GM18505 (cell line): ENCODE measurements at regions not wholly inside any gene's neighbourhood (a gene's known extent, or its start where the extent isn't known, plus 50 kb on each side); places are given as distances from the start of the nearest gene placed in this dataset.
A peak's percentile ranks its signal among the peaks of the same experiment; 100 is the strongest.

Experiments
- ATAC-seq: cut with Tn5 transposase; IDR thresholded peaks from one replicate; pipeline ENCODE4 v1.9.1; 2021; ENCODE audit not compliant: unreplicated experiment
- POLR2A ChIP-seq: IDR thresholded peaks from 4 replicates; pipeline ENCODE4 v1.6.1; 2011; ENCODE audit warnings: borderline replicate concordance; ENCODE audit not compliant: insufficient read depth, insufficient read length; ENCODE audit errors: extremely low read depth

DNA sequence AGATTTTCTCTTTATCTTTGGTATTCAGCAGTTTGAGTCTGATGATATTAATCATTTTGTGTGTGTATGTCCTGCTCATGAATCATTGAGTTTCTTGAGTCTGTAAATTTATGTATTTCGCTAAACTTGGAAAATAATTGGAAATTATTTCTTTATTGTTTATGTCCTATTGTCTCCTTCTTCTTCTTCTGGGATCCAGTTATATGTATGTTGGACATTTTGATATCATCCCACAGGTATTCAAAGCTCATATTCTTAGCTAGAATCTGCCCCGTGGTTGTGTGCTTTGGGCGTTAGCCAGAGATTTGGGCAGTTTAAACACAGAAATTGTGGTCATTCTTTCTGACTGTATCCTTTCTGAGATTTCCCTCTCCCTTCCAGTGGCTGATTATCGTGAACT lies 243.0 kb upstream of the SPRED2 start:
- no peak for ATAC-seq
- no peak for TF ChIP-seq POLR2A

DNA sequence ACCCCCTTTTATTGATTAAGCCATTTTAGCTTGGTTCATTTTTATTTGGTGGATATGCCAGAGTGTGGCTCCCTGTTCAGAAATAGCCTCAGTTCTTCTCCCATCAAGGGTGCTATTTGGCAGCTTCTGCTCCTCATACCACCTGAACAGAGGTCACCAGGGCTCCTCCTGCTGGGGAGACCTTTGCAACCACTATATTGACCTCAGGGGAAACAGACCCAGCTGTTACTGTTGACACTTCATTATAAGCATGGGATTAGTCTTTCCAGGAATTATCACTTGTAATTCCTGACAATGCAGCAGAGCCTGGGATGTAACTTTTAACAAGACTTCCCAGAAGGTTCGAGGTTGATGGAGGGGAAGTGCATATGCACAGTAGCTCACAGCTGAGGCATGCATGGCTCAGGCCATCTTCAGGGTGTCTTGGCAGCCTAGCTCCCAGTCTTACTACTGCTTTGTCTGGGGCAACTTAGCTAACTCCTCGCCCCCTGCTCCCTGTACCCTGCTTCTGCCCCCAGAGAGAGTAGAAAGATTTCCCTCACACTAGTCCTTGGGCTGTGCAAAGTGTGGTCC lies 239.4 kb upstream of the SPRED2 start:
- no peak for ATAC-seq
- no peak for TF ChIP-seq POLR2A

DNA sequence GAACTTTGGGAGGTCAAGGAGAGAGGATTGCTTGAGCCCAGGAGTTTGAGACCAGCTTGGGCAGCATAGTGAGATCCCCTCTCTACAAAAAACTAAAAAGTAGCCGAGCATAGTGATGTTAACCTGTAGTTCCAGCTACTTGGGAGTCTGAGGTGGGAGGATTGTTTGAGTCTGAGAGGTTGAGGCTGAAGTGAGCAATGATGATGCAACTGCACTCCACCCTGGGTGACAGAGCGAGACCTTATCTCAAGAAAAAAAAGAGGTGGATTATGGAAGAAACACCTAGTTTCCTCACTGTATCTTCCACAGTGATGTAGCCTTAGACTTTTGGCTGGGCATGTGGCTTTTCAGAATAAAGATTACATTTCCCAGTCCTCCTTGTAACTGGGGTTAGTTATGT lies 237.2 kb upstream of the SPRED2 start:
- no peak for TF ChIP-seq POLR2A
- no peak for ATAC-seq

DNA sequence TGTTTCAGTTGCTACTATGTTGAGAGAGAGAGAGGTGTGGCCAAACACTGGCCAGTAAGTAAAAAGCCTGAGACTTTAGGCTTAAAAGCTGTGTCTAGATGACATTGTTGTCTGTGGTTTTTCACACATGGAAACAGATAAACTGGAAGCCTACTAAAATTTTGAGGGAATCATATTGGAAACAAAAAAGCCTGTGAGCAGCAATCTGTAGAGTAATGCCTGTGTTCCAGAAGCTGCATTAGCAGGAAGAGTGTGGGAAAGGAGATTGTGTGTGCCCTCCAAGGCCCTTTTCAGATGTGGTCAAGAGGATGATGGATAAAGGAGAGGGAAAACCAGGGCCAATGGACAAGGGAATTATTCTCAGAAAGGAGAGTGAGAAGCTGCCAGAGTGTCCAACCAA lies 236.3 kb upstream of the SPRED2 start:
- no peak for TF ChIP-seq POLR2A
- no peak for ATAC-seq

DNA sequence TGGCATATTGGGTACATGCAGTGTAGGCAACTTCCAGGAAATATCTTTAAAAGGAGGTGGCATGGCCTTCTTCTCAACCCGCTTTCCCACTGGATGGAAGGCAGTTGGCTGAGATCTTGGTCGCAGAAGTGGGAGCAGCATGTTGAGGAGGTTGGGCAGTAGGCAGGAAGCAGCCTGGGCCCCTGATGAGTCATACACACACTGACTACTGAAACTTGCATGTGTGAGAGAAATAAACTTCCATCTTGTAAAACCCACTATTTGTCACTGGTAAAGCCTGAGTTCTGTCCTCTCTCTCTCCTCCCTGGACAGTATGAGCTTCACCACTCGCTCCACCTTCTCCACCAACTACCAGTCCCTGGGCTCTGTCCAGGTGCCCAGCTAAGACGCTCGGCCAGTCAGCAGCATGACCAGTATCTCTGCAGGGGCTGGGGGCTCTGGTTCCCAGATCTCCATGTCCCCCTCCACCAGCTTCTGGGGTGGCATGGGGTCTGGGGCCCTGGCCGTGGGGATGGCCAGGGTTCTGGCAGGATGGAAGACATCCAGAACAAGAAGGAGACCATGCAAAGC lies 233.8 kb upstream of the SPRED2 start:
- ATAC-seq: peak; percentile 98
- TF ChIP-seq POLR2A: no peak

DNA sequence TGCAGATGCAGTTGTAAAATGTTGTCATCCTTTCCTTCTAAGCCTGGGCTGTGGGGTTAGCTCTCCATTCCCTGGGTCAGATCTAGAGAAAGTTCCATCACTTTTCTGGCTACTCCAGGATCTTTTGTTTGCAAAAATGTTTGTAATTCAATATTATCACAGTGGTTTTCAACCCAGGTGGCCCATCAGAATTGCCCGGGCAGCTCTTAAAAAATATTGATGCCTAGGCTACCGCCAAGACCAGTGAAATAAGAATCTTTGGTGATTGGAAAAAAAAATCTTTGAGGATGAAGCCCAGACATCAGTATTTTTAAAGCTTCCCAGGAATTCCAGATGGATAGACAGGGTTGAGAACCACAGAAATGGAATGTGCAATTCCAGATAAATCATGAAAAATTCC lies 232.5 kb upstream of the SPRED2 start:
- ATAC-seq: no peak
- no peak for TF ChIP-seq POLR2A

DNA sequence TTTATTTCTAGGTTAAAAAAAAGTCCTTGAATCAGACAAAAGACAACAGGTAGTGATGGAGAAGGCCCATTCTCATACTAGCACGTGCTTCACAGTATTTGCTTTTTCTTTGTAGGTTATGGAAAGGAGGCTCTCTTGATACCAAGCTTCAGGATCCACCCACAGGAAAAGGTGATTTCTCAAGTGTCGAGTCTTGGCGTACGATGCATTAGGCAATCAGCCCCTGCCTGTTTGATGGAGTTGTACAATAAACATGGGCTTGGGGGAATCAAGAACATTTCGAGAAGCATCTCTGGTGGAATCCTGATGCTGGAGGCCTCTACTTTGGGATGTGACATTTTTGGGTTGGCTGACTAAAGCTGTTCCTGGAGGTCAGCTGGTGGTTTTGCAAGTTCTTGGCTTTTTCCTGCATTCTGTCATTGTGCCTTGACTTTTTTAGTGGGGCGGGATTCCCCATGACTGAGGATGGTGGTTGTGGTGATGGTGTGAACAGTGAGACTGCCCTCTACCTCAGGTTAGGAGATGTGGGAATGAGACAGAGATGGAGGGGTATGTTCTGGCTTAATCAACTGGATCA lies 231.5 kb upstream of the SPRED2 start:
- ATAC-seq: no peak
- TF ChIP-seq POLR2A: no peak

DNA sequence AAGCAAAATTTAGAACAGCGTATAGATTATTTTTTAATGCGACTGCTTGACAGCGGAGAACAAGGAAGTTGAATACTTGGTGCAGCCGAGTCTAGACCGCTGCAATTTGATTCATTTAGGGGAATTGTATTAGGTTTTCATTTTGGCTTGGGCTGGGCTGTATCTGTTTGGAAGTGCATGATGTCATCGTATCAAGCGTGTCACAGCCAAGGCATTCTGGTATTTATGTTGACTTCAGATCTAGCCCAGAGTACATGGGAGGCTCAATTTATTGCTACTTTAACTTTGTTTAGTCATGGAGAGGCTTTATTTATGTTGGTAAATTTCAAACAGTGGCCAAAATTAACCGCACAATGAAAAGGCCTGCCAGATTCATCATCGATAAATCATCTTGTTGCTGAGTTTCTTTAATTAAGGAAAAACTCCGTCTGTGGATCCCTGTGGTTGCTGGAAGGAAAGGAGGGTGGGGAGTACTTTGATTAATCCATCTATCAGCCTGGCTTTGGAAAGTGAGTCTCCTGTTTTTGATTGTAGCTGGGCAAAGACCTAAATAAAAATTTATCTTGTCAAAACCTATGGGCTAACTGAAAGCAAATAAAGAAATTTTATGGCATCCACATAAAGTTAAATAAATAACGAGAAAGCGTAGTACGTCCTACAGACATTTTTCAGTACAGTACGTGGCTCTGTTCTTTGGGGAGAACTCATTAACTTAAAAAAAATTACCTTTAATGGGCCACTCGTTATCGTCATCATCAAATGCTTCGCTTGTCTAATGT lies 230.4 kb upstream of the SPRED2 start:
- TF ChIP-seq POLR2A: no peak
- no peak for ATAC-seq

DNA sequence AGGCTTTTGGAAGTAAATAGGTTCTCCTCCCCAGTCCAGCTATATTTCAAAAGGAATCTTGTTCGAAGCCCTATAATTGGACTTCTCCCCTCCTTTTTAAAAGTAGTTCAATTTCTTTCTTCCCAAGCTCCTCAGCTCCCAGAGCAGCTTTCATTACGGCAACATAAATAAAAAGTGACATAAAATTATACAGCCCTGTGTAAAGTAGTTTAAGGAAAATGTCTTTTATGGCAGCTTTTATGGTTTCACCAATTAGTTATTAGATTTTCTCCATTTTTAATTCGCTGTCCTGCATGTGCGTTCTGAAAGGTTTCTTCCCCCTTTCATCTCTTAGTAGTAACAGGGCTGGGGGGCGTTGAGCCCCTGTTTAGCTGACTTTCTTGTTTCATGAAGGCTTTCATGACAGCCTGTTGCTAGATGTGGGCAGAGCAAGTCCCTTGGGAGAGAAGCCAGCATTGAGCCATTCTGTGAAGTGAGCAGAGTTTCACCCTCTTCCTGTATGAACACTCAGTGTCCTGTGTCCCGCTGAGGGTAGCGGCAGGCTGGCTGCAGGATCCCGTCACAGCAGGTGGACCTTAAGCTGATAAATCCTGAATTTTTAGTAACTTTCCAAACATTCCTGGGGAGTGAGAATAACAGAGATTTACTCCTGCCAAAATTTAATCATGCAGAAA lies 229.7 kb upstream of the SPRED2 start:
- ATAC-seq: no peak
- no peak for TF ChIP-seq POLR2A

DNA sequence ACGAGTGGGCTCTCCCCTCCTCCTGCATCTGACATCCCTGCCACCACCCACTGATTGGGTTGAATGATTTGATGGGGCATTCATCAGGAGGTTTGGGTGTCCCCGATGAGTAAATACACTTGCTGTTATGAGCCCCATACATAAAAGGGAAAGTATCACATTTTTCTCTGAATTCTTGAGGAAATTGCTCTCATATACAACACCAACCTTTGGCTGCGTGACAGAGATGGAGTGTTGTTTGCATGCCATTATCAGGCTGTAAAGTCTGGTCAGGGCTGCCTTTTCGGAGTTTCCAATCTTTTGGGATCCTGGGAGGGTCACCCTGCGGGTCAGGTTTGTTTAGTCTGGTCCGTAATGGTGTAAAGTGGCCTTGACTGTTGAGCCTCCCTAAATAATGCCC lies 227.9 kb upstream of the SPRED2 start:
- no peak for ATAC-seq
- TF ChIP-seq POLR2A: no peak

DNA sequence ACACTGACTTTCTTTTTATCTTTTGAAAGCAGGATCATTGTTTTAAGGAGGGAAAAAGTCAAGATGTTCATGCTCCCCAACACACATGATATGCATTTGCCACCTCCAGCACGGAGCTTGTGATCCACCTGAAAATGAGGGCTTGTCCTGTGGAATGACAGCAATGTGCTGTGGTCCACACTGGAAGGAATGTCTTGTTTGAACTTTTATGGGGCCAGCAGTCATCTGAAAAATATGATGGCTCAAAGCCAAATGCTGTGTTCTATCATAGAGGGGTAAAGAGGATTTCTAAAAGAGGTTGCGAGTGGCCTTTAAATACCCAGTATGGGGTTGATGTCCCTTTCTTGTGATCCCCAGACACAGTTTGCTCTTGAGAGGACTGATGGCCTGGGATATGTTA lies 226.5 kb upstream of the SPRED2 start:
- ATAC-seq: no peak
- TF ChIP-seq POLR2A: no peak

DNA sequence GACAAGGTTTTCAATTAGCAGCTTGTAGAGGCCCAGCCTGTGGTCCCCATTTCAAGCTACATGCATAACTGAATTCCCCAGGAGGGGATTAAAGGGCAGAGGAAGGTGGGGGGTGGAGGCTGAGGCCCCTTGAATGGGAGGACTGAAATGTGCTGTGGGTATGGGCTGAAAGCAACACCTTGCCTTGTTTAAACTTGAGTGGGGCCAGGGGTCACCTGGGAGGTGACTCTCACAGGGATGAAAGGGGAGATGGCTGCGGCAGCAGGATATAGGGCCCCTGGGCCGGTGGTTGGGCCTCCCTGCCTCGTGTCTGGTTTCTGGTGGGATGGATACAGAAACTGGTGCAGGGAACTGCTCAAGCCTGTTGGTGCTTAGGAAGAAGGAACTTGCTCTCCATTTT lies 225.9 kb upstream of the SPRED2 start:
- ATAC-seq: no peak
- TF ChIP-seq POLR2A: no peak

DNA sequence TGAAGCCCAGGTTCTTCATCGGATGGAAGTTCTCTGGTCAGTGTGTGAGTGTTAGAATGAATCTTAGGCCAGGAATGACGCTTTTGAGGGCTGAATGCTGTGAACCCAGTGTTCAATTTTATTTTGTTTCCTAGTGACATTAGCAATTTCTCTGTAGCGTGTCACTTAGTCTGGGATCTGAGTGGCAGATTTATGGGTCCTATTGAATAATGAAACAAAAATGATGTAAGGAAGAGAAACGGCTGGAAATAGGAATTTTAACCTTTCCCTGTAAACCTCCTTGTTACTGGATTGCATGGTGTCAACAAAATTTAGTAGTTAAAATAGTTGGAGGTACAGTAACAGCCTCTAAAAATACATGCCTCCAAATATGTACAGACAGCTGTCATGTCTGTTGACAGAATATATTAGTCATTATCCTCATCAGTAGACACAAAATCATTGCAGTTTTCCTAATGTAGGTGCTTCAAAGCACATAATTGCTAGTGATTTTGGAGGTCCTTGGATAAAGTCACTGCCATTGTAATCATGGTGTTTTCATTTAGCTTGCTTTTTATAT lies 223.8 kb upstream of the SPRED2 start:
- no peak for ATAC-seq
- no peak for TF ChIP-seq POLR2A

DNA sequence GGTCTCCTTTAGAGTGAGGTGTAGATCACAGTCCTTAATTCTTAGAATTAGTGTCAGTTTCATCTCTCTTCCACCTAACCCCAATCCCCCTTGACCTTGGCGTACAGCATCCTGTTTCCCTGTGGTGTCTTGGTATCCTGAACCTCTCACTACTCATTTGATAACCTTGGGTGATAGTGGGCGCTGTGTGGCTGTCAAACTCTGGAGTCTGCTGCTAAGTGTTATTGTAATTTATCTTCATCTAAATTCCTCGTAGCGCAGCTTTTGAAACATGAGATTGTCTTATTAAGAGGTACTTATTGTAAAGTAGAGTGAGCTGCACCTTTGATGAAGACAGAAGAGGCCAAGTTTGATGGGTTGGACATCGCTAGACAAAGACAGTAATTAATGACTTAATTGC lies 222.6 kb upstream of the SPRED2 start:
- no peak for TF ChIP-seq POLR2A
- no peak for ATAC-seq

DNA sequence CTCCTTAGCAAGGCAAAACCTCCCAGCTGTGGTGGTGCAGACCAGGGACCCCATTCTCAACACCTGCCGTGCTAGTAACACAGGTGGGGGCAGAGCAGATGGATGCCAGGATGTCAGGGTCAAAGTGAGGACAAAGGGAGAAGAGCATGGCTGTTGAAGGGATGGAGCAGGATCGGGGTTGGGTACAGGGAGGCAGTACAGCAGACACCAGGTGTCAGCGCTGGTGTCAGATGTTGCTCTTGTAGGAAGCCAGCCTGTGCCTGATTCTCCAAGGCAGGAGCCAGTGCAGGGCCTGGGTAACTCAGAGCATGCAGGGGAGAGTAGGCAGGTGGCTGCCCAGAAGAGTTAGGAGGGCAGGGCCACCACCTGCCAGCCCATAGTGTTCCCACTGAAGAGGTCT lies 222.1 kb upstream of the SPRED2 start:
- ATAC-seq: no peak
- no peak for TF ChIP-seq POLR2A
